NCI-H1417 (cell line): ENCODE measurements at regions not wholly inside any gene's neighbourhood (a gene's known extent, or its start where the extent isn't known, plus 50 kb on each side); places are given as distances from the start of the nearest gene placed in this dataset.
A peak's percentile ranks its signal among the peaks of the same experiment; 100 is the strongest.
"Not testable (repeated sequence)": the region's sequence is repeated elsewhere in the genome, so short reads cannot be mapped to it uniquely, and the experiment has no call there.

Source experiments
- DNase-seq, 3 experiments: peaks; one replicate each; lab custom pipeline; 2025; lab: John Stamatoyannopoulos, UW

DNA sequence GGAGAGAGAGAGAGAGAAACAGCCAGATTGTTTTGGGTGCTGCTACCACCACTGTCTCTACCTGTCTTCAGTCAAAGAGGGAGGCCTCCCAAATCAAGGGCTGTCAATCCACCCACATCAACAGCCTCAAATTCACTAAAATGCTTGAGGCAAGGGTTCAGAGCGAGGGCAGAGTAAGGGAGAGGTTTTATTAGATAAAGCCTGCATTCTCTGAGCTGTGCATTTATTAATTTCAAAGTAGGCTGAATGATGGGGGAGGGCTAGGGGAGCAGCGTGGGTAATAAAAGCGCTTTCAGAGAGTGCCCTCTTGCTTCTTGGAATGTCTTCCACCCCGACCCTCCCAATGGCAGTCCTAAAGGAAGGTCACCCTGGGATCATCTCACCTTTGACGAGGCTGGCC lies 636.5 kb upstream of the TBX3 start:
- no peak for DNase-seq

DNA sequence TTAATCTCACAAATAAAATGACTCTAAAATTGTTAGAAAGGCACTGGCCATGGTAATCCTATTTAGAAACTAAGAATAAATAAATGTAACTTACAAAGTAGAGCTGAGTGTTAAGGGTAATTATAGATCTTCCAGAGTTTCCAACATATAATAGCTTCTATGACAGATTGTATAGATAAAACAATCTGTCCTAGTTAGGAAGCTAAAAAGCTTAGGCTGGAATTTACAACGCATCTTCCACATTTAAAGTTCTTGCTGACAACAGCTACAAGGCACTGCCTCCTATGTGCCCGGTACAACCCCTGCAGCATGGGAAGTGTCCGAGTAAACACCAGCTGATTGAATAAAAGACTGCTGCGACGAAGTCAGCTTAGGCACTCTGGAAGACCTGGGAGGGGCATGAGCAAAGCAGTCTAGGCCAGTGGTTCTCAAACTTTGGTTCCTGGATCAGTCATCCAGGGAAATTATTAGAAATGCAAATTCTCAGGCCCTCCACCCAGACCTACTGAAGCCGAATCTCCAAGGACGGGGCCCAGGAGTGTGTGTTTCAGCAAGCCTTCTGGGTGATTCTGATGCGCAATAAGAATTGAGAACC lies 635.6 kb upstream of the TBX3 start:
- DNase-seq = no peak

DNA sequence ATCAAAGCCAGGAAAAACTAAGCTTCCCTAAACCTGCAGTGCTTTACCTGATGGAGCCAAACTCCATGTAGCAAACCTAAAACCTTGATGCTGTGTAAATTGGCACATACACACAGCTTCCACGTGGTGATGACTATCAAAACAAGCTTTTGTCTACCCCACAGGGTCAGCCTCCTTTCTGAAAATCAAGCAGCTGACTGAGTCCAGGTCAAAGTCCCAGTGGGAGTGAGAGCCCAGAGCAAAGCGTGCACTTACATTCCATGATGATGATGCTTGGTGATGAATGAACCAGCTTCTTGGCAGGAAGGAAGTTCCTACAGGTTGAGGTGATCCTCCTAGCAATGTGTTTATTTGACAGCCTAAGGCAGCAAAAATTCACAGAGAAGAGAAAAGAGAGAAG lies 630.0 kb upstream of the TBX3 start:
- DNase-seq = no peak

DNA sequence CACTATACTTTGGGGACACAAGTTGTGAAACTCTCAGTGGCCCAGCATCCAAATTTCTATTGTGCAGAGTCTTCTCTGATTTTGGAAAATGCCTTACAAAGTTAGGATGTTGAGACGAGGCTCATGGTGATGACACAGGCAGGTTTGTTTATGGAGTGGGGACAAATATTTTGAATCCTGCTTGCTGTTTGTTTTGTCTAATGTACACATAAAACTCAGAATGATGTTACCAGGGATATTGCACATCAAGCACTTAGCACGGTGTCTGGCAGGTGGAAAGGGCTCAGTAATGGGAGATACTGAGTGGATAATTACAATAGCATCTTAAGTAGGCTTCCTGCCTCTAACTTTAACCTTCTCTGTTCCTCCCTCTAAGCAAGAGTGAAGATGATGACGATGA lies 628.9 kb upstream of the TBX3 start:
- DNase-seq = peak in 2 of 3 experiments; percentile 15 to 76

DNA sequence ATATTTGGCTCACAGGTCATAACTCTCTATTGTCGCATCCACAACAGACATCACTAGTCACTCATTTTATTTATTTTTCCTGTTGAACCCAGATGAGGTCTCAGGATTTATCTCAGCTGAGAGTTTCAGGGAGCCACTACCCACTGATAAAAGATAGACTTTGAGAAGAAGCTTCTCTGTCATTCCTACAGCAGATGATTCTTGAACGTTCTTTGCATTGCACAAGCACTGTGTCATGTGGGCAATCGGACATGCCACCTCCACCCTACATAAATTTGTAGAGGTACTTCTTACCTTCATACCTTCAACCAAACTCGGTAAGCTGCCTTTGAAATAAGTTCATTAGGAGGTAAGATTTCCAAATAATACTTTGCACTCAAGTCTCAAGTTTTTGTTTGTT lies 627.9 kb upstream of the TBX3 start:
- DNase-seq = no peak

DNA sequence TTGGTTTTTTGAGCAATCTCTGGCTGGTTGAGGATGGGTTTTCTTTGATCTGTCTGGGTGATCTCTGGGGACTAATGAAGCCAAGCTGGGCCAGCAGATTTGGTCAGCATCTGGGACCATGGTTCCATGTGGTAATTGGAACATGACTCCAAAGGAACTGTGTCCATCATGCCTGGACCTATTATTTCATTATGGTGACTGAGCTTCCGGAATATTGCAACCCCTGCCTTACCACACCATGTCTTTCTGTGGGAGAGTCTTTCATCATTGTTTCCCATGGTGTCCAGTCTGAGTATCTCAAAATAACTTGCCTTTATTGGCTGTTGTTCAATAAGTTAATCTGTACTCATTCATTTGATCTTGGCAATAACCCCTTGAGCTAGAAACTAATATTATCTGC lies 624.9 kb upstream of the TBX3 start:
- no peak for DNase-seq

DNA sequence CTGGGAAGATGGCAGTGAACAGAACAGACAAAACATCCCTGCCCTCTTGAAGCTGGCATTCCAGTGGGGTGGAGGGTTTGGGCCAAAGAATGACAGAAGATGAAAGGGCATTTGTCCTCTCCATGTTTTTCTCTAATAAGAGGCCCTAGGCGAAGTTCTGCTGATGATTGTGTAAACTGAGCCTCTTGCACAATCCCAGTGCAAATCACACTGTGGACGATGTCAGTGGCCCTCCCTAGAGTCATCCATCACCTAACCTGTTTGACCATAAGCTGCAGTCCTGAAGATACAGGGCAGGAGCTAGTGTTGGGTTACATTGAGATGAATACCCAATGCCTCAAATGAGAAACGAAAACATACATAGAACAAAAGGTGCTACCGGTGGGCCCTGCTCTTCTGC lies 622.4 kb upstream of the TBX3 start:
- DNase-seq = no peak

DNA sequence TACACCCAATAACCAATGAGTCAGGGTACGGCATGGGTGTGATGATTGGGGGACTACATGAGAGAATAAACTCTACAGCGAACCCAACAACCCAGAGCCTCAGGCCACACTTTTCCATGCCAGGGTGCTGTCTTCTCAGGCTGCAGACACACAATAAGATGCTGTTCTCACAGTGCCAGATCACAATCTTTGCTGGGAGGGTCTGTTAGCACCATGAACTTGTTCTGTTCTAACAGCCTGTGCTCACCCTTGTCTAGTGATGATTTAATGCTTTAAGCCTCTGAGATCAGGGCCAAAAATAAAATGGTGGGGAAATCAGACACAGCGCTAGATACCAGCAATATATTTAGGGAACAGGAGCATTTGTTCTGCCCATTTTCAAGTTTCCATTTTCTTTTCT lies 621.9 kb upstream of the TBX3 start:
- DNase-seq = no peak

DNA sequence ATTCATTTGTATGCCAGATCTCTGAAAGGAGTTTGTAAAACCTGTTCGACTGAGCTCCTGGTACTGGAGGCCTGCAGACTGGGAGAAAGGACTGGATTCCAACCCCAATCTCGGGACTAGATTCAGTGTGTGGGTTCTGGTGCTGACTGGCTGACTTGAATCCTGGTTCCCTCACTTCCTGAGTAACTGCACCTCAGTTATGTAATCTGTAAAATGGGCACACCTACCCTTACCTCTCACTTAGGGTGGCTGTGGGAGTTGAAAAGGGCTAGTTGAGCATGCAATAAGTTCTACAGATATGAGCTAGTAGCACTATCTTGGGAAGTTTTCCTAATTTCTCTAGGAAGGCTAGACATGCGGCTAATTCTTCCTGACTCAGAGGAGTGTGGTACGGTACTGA lies 621.3 kb upstream of the TBX3 start:
- no peak for DNase-seq

DNA sequence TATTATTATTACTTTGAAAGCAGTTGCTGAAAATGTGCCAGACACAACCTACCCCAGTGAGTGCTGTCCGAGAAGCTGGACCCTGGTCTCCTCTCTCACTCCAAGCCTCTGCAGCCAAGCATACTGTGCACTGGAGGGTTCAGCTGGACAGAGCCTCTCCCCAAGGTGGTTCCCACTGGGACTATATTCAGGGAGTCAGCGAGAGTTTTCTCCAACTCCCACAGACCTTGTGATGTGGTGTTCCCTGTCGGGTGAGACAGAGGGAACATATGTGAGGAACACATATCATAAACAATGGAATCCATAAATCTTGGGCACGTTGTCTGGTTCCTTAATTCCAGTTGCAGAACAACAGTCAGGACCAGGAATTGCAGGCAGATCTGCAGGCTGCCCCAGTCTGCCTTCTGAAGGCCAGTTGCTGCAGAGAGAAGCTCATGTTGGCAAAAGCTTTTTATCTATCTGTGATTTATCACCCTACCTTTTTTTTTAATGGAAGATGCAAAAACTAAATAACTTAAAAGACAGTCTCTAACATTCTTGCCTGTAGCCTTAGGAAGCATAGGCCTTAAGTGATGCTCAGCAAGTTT lies 619.8 kb upstream of the TBX3 start:
- DNase-seq = no peak

DNA sequence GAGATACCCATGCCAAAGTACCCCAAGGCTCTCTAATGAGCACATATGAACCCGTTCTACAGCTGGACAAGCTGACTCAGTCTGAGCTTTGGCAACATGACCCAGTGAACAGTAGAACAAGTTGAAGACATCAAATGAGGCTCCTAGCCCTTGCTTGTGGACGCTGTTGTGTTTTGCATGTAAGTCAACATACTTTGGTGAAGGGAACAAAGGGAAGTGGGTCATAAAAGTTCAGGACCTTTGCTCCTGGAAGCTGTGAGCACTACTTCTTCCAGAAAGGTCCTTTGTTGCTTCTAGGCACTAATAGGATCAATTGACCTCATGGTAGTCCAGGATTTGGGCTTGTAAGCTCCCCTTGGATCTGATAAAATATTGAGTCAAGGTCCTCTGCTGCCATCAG lies 613.5 kb upstream of the TBX3 start:
- DNase-seq = no peak

DNA sequence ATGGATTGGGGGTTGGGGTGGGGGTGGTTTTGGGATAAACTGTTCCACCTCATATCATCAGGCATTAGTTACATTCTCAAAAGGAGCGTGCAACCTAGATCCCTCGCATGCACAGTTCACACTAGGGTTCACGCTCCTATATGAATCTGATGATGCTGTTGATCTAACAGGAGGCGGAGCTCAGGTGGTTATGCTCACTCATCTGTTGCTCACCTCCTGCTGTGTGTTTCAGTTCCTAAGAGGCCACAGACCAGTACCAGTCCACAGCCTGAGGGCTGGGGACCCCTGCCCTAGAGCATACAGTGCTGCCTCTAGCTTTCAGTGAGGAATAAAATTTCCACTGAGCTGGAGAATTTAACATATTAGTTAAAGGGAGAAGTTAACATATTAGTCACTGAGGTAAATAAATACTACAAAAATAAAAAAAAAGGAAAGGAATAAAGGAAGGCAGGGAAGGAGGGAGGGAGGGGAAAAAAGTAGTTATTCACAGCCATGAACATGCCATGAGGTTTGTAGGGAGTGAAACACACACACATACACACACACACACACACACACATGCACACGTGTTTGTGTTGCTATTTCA lies 612.7 kb upstream of the TBX3 start:
- no peak for DNase-seq

DNA sequence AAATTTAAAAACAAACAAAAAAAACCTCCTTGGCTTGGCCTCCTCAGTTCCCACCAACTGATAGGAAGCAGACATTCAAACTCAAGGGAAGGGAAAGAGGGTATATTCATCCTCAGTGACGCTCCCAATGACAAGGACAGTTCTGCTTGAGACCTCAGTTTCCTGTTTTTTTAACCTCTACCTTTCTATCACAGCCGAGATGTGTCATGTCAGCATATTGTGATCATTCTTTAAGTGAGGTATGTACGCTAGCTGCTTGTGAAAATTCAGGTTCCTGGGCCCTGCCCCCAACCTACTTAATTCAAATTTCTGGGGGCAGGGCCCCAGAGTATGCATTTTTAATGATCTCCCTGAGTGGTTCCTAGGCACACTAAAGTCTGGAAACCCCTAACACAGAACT lies 611.9 kb upstream of the TBX3 start:
- DNase-seq = no peak

DNA sequence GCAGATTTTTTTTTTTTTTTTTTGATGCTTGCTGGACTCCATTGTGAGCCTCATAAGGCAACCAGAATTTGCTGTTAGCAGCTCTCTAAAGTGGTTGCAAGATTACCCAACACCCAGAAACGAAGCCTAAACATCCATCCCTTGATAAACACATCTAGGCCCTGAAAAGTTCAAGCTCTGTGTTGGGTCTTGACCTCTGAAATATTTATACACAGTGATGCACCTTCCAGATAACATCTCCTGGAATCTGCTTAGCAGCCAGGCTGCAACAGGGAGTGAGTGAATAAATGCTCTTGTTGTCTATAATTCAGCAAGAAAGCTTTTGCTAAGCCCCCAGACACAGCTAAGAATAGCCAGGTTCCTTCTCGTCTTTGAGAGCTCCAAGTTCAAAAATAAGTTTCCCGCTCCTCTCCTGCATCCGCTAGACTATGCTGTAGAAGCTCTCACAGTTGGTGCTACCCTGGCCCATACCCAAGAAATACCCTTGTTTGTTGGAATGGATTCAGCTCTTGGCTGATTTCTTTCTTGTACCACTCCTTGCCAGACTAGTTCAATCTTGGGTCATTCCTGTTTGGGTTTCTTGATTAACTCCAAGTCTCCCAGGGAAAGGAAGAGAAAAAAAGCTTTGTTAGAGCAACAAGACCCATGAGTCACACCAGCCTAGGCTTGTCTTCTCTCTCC lies 610.6 kb upstream of the TBX3 start:
- DNase-seq = no peak

DNA sequence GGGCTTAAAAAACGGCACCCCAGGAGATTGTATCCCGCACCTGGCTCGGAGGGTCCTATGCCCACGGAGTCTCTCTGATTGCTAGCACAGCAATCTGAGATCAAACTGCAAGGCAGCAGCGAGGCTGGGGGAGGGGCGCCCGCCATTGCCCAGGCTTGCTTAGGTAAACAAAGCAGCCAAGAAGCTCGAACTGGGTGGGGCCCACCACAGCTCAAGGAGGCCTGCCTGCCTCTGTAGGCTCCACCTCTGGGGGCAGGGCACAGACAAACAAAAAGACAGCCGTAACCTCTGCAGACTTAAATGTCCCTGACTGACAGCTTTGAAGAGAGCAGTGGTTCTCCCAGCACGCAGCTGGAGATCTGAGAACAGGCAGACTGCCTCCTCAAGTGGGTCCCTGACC lies 601.5 kb upstream of the TBX3 start:
- not testable (repeated sequence) for DNase-seq

DNA sequence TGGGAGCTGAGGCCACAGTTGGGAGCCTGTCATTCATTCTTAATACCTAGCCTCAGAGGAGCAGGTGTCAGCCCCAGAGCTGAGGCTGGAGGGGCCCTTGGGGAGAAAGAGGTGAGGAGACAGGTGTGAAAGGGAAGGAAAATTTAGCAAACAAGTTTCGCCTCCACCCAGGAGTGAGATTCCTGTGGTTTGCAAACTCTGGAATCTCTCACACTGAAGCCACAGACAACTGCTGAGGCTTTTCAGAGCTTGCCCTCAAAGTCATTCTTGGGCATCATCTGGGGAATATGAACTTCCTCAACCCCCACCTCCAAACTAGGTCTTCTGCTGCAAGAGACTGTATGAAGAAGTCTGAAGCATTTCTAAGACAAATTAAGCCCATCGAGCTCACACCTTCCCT lies 589.5 kb upstream of the TBX3 start:
- no peak for DNase-seq

DNA sequence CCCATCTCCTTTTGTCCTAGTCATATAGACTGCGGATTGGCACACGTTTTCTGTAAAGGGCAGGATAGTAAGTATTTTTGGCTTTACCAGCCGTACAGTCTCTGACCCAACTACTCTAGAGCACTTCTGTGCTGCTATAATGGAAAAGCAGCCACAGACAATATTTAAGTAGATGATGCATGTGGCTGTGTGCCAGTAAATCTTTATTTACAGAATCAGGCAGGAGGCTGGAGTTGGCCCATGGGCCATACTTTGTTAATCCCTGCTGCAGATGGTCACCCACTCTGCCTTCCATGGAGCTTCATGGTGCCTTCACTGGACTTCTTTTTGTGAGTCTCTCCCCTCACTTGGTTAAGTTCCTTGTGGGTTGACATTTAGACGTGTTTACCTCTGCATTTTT lies 584.5 kb upstream of the TBX3 start:
- DNase-seq = peak in 1 of 3 experiments; percentile 66

DNA sequence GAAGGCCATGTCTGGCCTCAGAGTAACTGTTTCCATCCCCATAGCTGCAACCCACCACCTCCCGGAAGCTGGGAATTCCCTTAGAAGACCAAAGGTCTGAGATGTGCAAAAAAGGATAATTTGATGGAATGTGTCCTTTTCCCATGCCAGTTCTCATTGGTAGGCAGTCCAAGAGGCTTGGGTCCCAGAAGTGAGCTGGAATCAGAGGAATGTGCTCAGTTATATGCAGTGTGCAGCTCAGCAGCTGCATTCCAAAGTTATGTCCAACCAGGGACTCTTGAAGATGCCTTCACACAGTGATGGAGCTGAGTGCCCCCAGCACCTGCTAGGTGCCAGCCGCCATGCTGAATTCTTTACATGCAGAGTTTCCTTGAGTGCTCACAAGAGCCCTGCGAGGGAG lies 583.9 kb upstream of the TBX3 start:
- peak in 1 of 3 experiments; percentile 66 for DNase-seq

DNA sequence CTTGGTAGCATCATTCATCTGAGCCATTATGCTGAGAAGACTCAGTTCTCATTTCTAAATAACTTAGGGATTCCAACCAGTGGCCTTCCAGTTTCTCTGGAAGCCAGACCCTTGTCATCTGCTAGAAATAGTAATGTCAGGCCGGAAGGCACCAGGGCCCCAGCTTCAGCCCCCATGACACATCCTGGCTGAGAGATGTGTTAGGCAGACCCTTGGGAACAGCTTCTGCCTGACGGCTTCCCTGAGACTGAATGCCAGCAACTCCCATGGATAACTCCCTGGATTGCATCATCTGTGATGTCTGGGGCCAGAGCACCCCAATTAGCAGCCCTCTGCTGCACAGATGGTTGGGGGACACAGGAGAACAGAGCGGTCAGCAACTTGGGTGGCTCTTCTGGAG lies 583.5 kb upstream of the TBX3 start:
- DNase-seq = no peak

DNA sequence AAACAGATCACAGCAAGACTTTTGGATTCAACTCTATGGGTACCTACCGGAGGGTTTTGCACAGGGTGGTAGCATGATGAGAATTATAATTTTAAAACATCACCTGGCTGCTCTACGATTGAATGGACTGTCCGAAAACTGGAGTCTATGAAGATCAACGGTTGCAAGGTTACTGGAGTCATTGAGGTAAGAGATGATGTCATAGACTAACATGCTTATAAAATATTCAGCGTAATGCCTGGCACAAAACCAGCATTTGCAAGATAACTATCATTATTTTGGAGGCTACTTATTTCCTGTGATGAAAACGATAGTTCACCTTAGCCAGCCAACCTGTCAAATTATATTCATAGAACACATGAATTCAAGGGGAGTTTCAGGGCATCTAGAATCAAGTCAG lies 580.6 kb upstream of the TBX3 start:
- no peak for DNase-seq

DNA sequence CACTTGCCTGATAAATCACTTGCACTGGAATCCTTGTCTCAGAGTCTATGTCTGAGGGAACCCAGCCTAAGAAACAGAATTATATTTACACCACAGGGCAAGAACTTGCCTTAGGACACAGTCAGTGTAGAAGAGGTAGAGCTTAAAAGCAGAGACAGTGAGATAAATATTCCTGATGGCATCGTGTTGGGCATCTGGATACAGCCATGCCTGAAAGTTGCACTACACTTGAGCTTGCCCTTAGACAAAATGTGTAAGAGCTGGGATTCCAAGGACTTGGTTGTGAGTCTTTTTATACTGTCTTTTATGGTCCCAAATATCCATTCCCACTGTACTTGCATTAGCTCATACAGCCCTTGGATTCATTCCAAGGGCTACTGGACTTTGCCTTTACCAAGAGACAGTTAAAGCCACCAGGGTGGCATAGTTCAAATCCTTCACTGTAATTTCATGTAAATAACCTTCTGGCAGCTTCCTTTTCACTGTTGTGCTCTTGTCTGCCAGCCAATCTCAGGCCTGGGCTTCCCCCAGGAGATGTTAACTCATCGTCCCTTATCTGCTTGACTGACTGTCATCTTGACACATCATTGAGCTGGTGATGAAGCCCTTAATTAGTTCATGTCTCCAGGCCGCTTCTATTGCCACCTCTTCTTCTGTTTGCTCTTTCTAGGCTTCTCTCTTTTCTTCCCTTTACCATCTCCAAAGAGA lies 577.9 kb upstream of the TBX3 start:
- peak in 1 of 3 experiments; percentile 41 for DNase-seq

DNA sequence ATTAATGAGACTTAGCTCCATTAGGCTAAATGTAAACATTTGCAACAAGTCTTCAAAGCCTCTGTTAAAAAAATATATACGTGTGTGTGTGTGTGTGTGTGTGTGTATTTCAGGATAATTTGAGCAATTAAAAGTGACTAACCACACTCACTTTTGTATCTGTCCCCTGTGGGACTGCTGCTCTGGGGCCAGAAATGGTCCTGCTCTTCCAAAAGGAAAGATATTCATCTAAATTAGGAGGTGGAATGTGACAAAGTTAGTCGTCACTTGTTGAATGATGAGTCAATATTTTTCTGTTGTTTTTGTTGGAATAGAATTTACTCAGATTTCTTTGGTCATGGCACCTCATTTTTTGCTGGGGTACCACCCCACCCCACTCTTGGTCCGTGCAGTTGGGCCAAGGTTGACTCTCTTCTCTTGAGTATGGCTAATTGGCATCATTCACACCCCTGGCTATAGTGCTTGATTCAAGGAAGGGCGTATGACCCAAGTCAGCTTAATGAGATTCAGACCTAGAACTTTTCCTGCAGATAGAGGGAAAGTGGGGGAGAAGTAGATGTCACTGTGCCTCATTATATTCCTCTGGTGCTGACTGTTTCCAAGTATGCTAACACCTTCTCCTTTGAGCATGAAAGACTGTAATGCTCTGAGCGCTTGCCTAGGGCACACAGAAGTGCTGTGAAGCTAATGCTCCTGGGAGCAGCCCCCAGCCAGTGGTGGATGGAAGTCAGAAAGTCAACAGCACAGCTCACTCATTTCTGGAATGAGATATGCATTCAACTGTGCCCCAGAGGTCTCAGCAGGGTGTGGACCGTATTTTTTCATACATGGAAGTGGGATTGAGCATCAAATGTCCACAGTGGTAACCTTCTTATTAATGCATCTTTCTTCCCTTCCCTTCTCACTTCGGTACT lies 577.0 kb upstream of the TBX3 start:
- no peak for DNase-seq
